Breast epithelium (tissue), 4 donors: ENCODE measurements at regions not wholly inside any gene's neighbourhood (a gene's known extent, or its start where the extent isn't known, plus 50 kb on each side); places are given as distances from the start of the nearest gene placed in this dataset.

ENCODE experiments used
- DNase-seq, 2 donors: peaks; one replicate each; pipeline ENCODE4 v3.0.0-alpha.2; 2019; ENCODE audit warnings: low spot score in 2 of 2
- H3K27ac ChIP-seq, 2 donors: fragments of 200-600 bp; sonication (generic) in 1 of 2; one replicate each; pipeline ENCODE4 v1.5.1; 2016 to 2019; ENCODE audit warnings: mild to moderate bottlenecking in 1 of 2
- H3K27me3 ChIP-seq, 2 donors: fragments of 200-600 bp; sonication (generic) in 1 of 2; one replicate each; pipeline versions ENCODE4 v1.5.1 to v1.6.0; 2017 to 2019; ENCODE audit warnings: control low read depth in 1 of 2, mild to moderate bottlenecking in 1 of 2
- H3K36me3 ChIP-seq: fragments of 200-600 bp; one replicate; pipeline ENCODE4 v1.5.1; 2019
- H3K4me1 ChIP-seq, 2 donors: fragments of 200-600 bp; sonication (generic); one replicate each; pipeline ENCODE4 v1.5.1; 2016 to 2019; ENCODE audit warnings: control low read depth in 1 of 2
- H3K4me3 ChIP-seq, 3 donors: fragments of 200-600 bp; sonication (generic); 1 replicate in 2 of 3; 2 replicates in 1 of 3; pipeline ENCODE4 v1.5.1; 2016 to 2019; ENCODE audit warnings: mild to moderate bottlenecking in 3 of 3, moderate library complexity in 2 of 3
- H3K9me3 ChIP-seq, 2 donors: fragments of 200-600 bp; sonication (generic) in 1 of 2; one replicate each; pipeline ENCODE4 v1.5.1; 2016 to 2019; ENCODE audit warnings: control low read depth in 1 of 2
- POLR2A ChIP-seq: fragments of 450-650 bp; IDR thresholded peaks from one replicate; pipeline ENCODE4 v1.6.1; 2016; ENCODE audit warnings: antibody characterized with exemption, mild to moderate bottlenecking, moderate library complexity
- POLR2AphosphoS5 ChIP-seq, 3 donors: sonication (generic); formaldehyde crosslinking; IDR thresholded peaks; one replicate each; pipeline ENCODE4 v1.6.1; 2017; ENCODE audit warnings: antibody characterized with exemption in 3 of 3
- intact Hi-C: fragments of 100-400 bp; cut with DNase I; formaldehyde crosslinking; loops from one replicate; pipeline ENCODE4 v1.15.1; 2023; ENCODE audit warnings: low total_unique reads
- TF ChIP-seq, protein P1 (sequence below), 3 donors: fragments of 450-650 bp; IDR thresholded peaks; one replicate each; pipeline ENCODE4 v1.5.1; 2016 to 2017; ENCODE audit warnings: antibody characterized with exemption in 3 of 3, mild to moderate bottlenecking in 3 of 3, moderate library complexity in 3 of 3

DNA sequence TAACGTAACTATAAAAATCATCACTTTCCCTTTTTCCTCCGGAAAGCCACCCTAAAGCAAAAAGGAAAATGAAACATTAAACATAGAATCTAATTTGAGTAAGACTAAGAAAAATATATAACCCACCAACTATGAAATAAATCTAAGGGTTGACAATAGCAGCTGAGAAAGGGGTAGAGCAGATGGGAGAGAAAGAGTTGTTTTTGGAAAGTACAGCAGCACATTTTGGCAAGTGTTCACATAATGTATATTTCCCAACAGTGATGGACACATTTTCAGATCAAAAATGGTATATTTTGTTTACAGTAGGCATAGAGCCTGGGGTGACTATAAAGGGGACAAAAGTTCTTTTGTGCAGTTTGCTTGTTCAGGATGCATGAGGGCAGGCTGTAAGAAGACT, 1287.4 kb upstream of the B3GALT2 start:
- Histone ChIP-seq H3K9me3 (no peaks in the 10 kb centered on the region), H3K4me1 (no peaks in the 10 kb centered on the region), H3K27me3 (no peaks in the 10 kb centered on the region), H3K36me3 (no peaks in the 10 kb centered on the region), H3K4me3 (no peak overlapping the region), H3K27ac (no peak overlapping the region)
- no peak for DNase-seq
- no peak for TF ChIP-seq POLR2A
- TF ChIP-seq, protein P1, sequence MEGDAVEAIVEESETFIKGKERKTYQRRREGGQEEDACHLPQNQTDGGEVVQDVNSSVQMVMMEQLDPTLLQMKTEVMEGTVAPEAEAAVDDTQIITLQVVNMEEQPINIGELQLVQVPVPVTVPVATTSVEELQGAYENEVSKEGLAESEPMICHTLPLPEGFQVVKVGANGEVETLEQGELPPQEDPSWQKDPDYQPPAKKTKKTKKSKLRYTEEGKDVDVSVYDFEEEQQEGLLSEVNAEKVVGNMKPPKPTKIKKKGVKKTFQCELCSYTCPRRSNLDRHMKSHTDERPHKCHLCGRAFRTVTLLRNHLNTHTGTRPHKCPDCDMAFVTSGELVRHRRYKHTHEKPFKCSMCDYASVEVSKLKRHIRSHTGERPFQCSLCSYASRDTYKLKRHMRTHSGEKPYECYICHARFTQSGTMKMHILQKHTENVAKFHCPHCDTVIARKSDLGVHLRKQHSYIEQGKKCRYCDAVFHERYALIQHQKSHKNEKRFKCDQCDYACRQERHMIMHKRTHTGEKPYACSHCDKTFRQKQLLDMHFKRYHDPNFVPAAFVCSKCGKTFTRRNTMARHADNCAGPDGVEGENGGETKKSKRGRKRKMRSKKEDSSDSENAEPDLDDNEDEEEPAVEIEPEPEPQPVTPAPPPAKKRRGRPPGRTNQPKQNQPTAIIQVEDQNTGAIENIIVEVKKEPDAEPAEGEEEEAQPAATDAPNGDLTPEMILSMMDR (IDR thresholded peaks at IDR 0.05), result no peak
- TF ChIP-seq POLR2AphosphoS5 (IDR thresholded peaks at IDR 0.05), result no peak
- intact Hi-C loops, result no loop called here

DNA sequence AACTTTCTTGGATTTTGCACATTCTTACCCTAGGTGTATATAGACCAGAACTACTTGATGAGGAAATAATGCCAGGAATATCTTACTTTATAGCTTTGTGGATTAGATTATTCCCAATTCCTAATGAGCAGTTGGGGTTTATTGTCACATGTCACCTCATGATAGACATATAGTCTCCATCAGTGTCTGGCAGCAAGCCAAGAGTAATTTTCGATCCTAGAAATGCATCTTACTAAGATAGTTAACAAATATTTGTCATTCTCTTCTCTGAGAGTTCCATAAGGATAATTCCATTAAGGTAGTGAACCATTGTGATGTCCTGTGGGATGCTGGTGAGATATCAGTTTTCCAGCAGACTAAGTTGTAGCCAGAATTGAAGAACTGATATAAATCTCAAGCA, 1282.9 kb upstream of the B3GALT2 start:
- no peak for DNase-seq
- Histone ChIP-seq H3K4me1 (no peaks in the 10 kb centered on the region), H3K36me3 (no peaks in the 10 kb centered on the region), H3K27me3 (no peaks in the 10 kb centered on the region), H3K9me3 (no peaks in the 10 kb centered on the region), H3K27ac (no peak overlapping the region), H3K4me3 (no peak overlapping the region)
- TF ChIP-seq, protein P1 (IDR thresholded peaks at IDR 0.05), result no peak
- TF ChIP-seq POLR2A, result no peak
- TF ChIP-seq POLR2AphosphoS5 (IDR thresholded peaks at IDR 0.05), result no peak
- intact Hi-C loops, result no loop called here

DNA sequence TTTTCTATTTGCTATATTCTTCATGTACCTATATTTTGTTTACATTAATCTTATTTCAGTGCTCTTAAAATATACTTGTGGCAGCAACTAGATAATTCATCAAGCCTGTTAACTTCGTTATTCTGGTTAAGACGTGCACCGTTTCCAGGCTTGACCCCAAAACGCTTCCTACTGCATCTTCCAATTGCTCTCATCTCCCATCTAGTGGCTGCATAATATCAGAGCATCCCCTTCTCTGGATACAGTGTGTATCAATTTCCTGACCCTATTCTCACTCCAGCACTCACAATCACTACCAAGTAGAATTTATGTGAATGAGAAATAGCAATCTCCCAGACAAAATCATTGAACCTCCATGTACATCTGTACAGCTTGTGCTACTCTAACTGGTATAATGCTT, 1280.3 kb upstream of the B3GALT2 start:
- H3K4me3 ChIP-seq, result no peak overlapping the region
- H3K27ac ChIP-seq, result no peak overlapping the region
- no peaks in the 10 kb centered on the region for H3K36me3 ChIP-seq
- no peak for DNase-seq
- no peaks in the 10 kb centered on the region for H3K4me1 ChIP-seq
- intact Hi-C loops, result no loop called here
- H3K9me3 ChIP-seq, result no peaks in the 10 kb centered on the region
- TF ChIP-seq POLR2AphosphoS5 (IDR thresholded peaks at IDR 0.05) (no peak), POLR2A (no peak)
- TF ChIP-seq, protein P1 (IDR thresholded peaks at IDR 0.05), result no peak
- no peaks in the 10 kb centered on the region for H3K27me3 ChIP-seq

DNA sequence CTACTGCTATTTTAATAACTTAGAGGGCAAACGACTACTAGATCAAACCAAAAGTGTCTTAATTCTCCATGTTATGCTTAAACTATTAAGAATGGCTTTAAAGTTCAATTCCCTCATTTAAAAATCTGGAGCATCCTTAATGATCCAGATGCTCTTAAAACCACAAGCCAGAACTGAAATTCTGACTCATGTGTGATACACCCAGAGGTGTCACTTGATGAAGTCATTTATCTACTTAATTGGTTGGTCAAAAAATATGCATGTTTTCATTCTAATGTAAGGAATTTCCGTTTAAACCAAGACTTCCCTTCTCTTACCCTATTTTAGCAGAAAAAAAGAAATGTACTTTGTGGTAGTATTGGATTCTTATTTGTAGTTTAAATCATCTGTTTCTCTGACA, 1261.2 kb upstream of the B3GALT2 start:
- DNase-seq, result no peak
- Histone ChIP-seq H3K27me3 (no peaks in the 10 kb centered on the region), H3K9me3 (no peaks in the 10 kb centered on the region), H3K27ac (no peak overlapping the region), H3K36me3 (no peaks in the 10 kb centered on the region), H3K4me1 (no peaks in the 10 kb centered on the region), H3K4me3 (no peak overlapping the region)
- intact Hi-C loops, result no loop called here
- no peak for TF ChIP-seq POLR2A

DNA sequence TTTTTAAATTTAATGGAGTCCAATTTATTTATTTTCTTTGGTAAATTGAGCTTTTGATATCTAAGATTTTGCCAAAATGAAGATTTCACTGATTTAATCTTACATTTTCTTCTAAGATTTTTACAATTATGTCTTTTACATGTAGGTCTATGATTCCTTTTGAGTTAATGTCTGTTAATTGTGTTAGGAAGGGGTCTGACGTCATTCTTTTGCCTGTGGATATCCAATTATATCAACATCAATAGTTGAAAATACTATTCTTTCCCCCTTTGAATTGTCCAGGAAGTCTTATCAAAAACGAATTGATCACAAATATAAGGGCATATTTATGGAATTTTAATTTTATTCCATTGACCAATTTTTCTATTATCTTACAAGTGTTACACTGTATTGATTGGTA, 1258.8 kb upstream of the B3GALT2 start:
- no peak for DNase-seq
- no peak overlapping the region for H3K27ac ChIP-seq
- H3K4me3 ChIP-seq, result no peak overlapping the region
- no peaks in the 10 kb centered on the region for H3K9me3 ChIP-seq
- H3K4me1 ChIP-seq, result no peaks in the 10 kb centered on the region
- TF ChIP-seq POLR2AphosphoS5 (IDR thresholded peaks at IDR 0.05), result no peak
- TF ChIP-seq POLR2A, result no peak
- TF ChIP-seq, protein P1 (IDR thresholded peaks at IDR 0.05), result no peak
- no peaks in the 10 kb centered on the region for H3K36me3 ChIP-seq
- intact Hi-C loops, result no loop called here
- no peaks in the 10 kb centered on the region for H3K27me3 ChIP-seq

DNA sequence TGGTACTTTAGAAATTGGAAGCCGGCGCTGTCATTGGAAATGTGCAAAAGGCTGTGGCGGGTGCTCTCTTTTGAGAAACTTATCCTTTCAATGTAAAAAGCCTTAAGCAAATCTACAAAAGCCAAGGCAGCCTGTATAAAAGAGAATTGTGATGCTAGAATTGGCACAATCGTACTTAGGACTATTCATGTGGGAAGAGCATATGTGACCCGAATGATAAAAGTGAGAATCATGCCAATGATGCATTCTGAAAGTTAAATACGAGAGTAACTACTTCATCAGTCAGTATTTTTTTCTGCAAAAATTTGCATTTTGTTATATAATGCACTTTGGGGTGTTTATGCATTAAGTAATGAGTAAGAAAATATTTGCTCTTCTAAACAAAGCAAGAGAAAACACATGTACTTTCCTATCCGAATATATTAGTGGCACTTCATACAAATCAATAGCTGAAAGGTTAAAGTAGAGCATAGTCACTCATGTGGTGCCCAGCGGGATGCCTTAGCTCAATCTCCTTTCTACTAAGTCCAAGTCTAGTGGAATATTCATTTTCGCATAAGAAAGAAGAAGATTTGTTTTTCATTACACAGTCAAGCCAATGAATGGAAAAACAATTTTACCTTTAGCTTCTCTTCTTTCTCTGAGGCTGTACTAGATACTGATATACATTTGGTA, 1256.6 kb upstream of the B3GALT2 start:
- no peaks in the 10 kb centered on the region for H3K27me3 ChIP-seq
- H3K4me3 ChIP-seq, result no peak overlapping the region
- no peaks in the 10 kb centered on the region for H3K4me1 ChIP-seq
- no peaks in the 10 kb centered on the region for H3K9me3 ChIP-seq
- TF ChIP-seq POLR2AphosphoS5 (IDR thresholded peaks at IDR 0.05) (no peak), POLR2A (no peak)
- TF ChIP-seq, protein P1 (IDR thresholded peaks at IDR 0.05), result no peak
- H3K36me3 ChIP-seq, result no peaks in the 10 kb centered on the region
- H3K27ac ChIP-seq, result no peak overlapping the region
- intact Hi-C loops, result no loop called here
- DNase-seq, result no peak
